Activated T-helper 9 cell treated with anti-CD3 and anti-CD28 coated beads, Interleukin-2, amount 50 U/mL, for 16 hours (primary cell): ENCODE measurements at regions not wholly inside any gene's neighbourhood (a gene's known extent, or its start where the extent isn't known, plus 50 kb on each side); places are given as distances from the start of the nearest gene placed in this dataset.
"Not testable (repeated sequence)": the region's sequence is repeated elsewhere in the genome, so short reads cannot be mapped to it uniquely, and the experiment has no call there.

Source experiments
- DNase-seq: peaks from one replicate; pipeline ENCODE4 v3.0.0-alpha.2; 2020; ENCODE audit warnings: low read depth

- no peak for DNase-seq
These were observed 152.4 kb downstream of the ABCC12 start for GRCh38 chr16:48003206-48003907.

GRCh38 chr16:48001324-48001895 lies 154.4 kb downstream of the ABCC12 start:
- no peak for DNase-seq

GRCh38 chr16:48000622-48001021 lies 155.2 kb downstream of the ABCC12 start:
- DNase-seq = no peak

GRCh38 chr16:47999595-47999994 lies 156.2 kb downstream of the ABCC12 start:
- no peak for DNase-seq

- no peak for DNase-seq
These were observed 160.4 kb downstream of the ABCC12 start for GRCh38 chr16:47995354-47995753.

GRCh38 chr16:47991491-47991890 lies 164.3 kb downstream of the ABCC12 start:
- DNase-seq = no peak

- DNase-seq = no peak
These were observed 165.1 kb downstream of the ABCC12 start for GRCh38 chr16:47990676-47991075.

GRCh38 chr16:47987136-47987535 lies 168.7 kb downstream of the ABCC12 start:
- no peak for DNase-seq

- DNase-seq = no peak
These were observed 169.8 kb downstream of the ABCC12 start for GRCh38 chr16:47986031-47986430.

GRCh38 chr16:47984669-47985068 lies 171.1 kb downstream of the ABCC12 start:
- no peak for DNase-seq

- no peak for DNase-seq
These were observed 171.7 kb downstream of the ABCC12 start for GRCh38 chr16:47983999-47984580.

- no peak for DNase-seq
These were observed 175.6 kb downstream of the ABCC12 start for GRCh38 chr16:47980212-47980611.

- DNase-seq = no peak
These were observed 176.1 kb downstream of the ABCC12 start for GRCh38 chr16:47979616-47980182.

- no peak for DNase-seq
These were observed 176.7 kb downstream of the ABCC12 start for GRCh38 chr16:47979164-47979520.

GRCh38 chr16:47978491-47979163 lies 177.2 kb downstream of the ABCC12 start:
- DNase-seq = no peak

- DNase-seq = no peak
These were observed 178.0 kb downstream of the ABCC12 start for GRCh38 chr16:47977802-47978201.

GRCh38 chr16:47976636-47977210 lies 179.1 kb downstream of the ABCC12 start:
- DNase-seq = no peak

GRCh38 chr16:47974971-47975370 lies 180.8 kb downstream of the ABCC12 start:
- DNase-seq = not testable (repeated sequence)

GRCh38 chr16:47973552-47973951 lies 182.2 kb downstream of the ABCC12 start:
- DNase-seq = no peak

- no peak for DNase-seq
These were observed 183.4 kb downstream of the ABCC12 start for GRCh38 chr16:47972246-47972985.

GRCh38 chr16:47971225-47971624 lies 184.6 kb downstream of the ABCC12 start:
- DNase-seq = no peak
